Tibial nerve (tissue), 3 donors: ENCODE measurements at regions not wholly inside any gene's neighbourhood (a gene's known extent, or its start where the extent isn't known, plus 50 kb on each side); places are given as distances from the start of the nearest gene placed in this dataset.

Experiments used
- CTCF ChIP-seq, 5 experiments: fragments of 200-600 bp in 3 of 5; fragments of 450-650 bp in 2 of 5; sonication (generic) in 3 of 5; IDR thresholded peaks; one replicate each; pipeline ENCODE4 v1.5.1; 2016 to 2019; ENCODE audit warnings: antibody characterized with exemption in 5 of 5, mild to moderate bottlenecking in 3 of 5, moderate library complexity in 2 of 5
- POLR2A ChIP-seq, 2 donors: fragments of 450-650 bp; IDR thresholded peaks; one replicate each; pipeline ENCODE4 v1.6.1; 2017; ENCODE audit warnings: antibody characterized with exemption in 2 of 2, mild to moderate bottlenecking in 2 of 2, moderate library complexity in 2 of 2

GRCh38 chr2:6359964-6360363 lies 505.7 kb downstream of the CMPK2 start:
- TF ChIP-seq CTCF (IDR thresholded peaks at IDR 0.05) (no peak), POLR2A (IDR thresholded peaks at IDR 0.05) (no peak)
